SK-N-MC (cell line): ENCODE measurements at regions not wholly inside any gene's neighbourhood (a gene's known extent, or its start where the extent isn't known, plus 50 kb on each side); places are given as distances from the start of the nearest gene placed in this dataset.
"Not testable (repeated sequence)": the region's sequence is repeated elsewhere in the genome, so short reads cannot be mapped to it uniquely, and the experiment has no call there.

Experiments used
- DNase-seq: peaks from one replicate; pipeline ENCODE4 v3.0.0-alpha.2; 2011; ENCODE audit warnings: low read depth, low spot score
- H3K27ac ChIP-seq: fragments of 200-600 bp; sonication (generic); 2 replicates; pipeline ENCODE4 v1.5.1; 2016; ENCODE audit warnings: mixed run types
- H3K36me3 ChIP-seq: fragments of 200-600 bp; sonication (generic); 2 replicates; pipeline ENCODE4 v1.6.1; 2017; ENCODE audit warnings: antibody characterized with exemption, low read length, mixed read lengths; ENCODE audit not compliant: insufficient read depth
- H3K4me3 ChIP-seq: fragments of 200-600 bp; sonication (generic); 2 replicates; pipeline ENCODE4 v1.5.1; 2016
- H3K9ac ChIP-seq: fragments of 200-600 bp; sonication (generic); 2 replicates; pipeline ENCODE4 v1.8.0; 2017; ENCODE audit warnings: mixed run types, mixed read lengths; ENCODE audit not compliant: insufficient read length
- H3K9me3 ChIP-seq: fragments of 200-600 bp; sonication (generic); 2 replicates; pipeline ENCODE4 v1.6.1; 2017; ENCODE audit warnings: low read depth, mild to moderate bottlenecking, antibody characterized with exemption, low read length, moderate library complexity, mixed read lengths
- EZH2 ChIP-seq: fragments of 200-600 bp; sonication (generic); IDR thresholded peaks from one replicate; pipeline ENCODE4 v1.6.1; 2017; ENCODE audit warnings: antibody characterized with exemption
- FOXP2 ChIP-seq: optimal IDR thresholded peaks from 2 replicates; pipeline ENCODE3; 2011; ENCODE audit warnings: mild to moderate bottlenecking, moderate library complexity; ENCODE audit not compliant: insufficient read depth; ENCODE audit errors: extremely low read length, control extremely low read depth
- POLR2AphosphoS5 ChIP-seq: IDR thresholded peaks from 2 replicates; pipeline ENCODE4 v1.6.1; 2012; ENCODE audit warnings: mild to moderate bottlenecking, low read depth, low read length, borderline replicate concordance

GRCh38 chr1:173330149-173330951 lies 123.2 kb upstream of the TNFSF4 start:
- TF ChIP-seq FOXP2, result no peak
- TF ChIP-seq EZH2, result no peak
- TF ChIP-seq POLR2AphosphoS5, result no peak
- Histone ChIP-seq H3K9ac (no peak overlapping the region), H3K27ac (no peak overlapping the region), H3K36me3 (no peaks in the 10 kb centered on the region), H3K9me3 (no peaks in the 10 kb centered on the region), H3K4me3 (no peak overlapping the region)
- DNase-seq, result no peak

GRCh38 chr1:173330952-173331548 lies 123.9 kb upstream of the TNFSF4 start:
- H3K36me3 ChIP-seq, H3K9me3 ChIP-seq, H3K27ac ChIP-seq, H3K4me3 ChIP-seq, H3K9ac ChIP-seq, DNase-seq: not testable (repeated sequence)

GRCh38 chr1:173332026-173332425 lies 124.9 kb upstream of the TNFSF4 start:
- no peak overlapping the region for H3K4me3 ChIP-seq

GRCh38 chr1:173333581-173333980 lies 126.5 kb upstream of the TNFSF4 start:
- Histone ChIP-seq H3K36me3 (no peaks in the 10 kb centered on the region), H3K4me3 (no peak overlapping the region), H3K9ac (no peak overlapping the region), H3K27ac (no peak overlapping the region), H3K9me3 (no peaks in the 10 kb centered on the region)
- no peak for TF ChIP-seq POLR2AphosphoS5
- TF ChIP-seq EZH2, result no peak
- no peak for TF ChIP-seq FOXP2
- DNase-seq, result no peak

More at GRCh38 chr1:173332026-173332425, 124.9 kb upstream of the TNFSF4 start:
- Histone ChIP-seq H3K9me3 (no peaks in the 10 kb centered on the region), H3K36me3 (no peaks in the 10 kb centered on the region), H3K27ac (no peak overlapping the region), H3K9ac (no peak overlapping the region)
- DNase-seq, result no peak
- TF ChIP-seq FOXP2, result no peak
- no peak for TF ChIP-seq POLR2AphosphoS5
- TF ChIP-seq EZH2, result no peak

GRCh38 chr1:173337126-173337525 lies 130.0 kb upstream of the TNFSF4 start:
- Histone ChIP-seq H3K9ac (no peak overlapping the region), H3K4me3 (no peak overlapping the region), H3K9me3 (no peaks in the 10 kb centered on the region), H3K36me3 (no peaks in the 10 kb centered on the region), H3K27ac (no peak overlapping the region)
- DNase-seq, result no peak
- TF ChIP-seq EZH2, result no peak
- no peak for TF ChIP-seq POLR2AphosphoS5
- TF ChIP-seq FOXP2, result no peak

- H3K9me3 ChIP-seq, result no peaks in the 10 kb centered on the region
- no peak for TF ChIP-seq POLR2AphosphoS5
- no peak for TF ChIP-seq FOXP2
- no peak for TF ChIP-seq EZH2
- no peak for DNase-seq
- H3K4me3 ChIP-seq, result no peak overlapping the region
- H3K36me3 ChIP-seq, result no peaks in the 10 kb centered on the region
- H3K9ac ChIP-seq, result no peak overlapping the region
- no peak overlapping the region for H3K27ac ChIP-seq
These were observed 134.2 kb upstream of the TNFSF4 start for GRCh38 chr1:173341307-173341706.

- no peak overlapping the region for H3K9ac ChIP-seq
- no peak for TF ChIP-seq EZH2
- no peaks in the 10 kb centered on the region for H3K36me3 ChIP-seq
- DNase-seq, result no peak
- H3K4me3 ChIP-seq, result no peak overlapping the region
- H3K27ac ChIP-seq, result no peak overlapping the region
- H3K9me3 ChIP-seq, result no peaks in the 10 kb centered on the region
These were observed 134.8 kb upstream of the TNFSF4 start for GRCh38 chr1:173341971-173342370.

GRCh38 chr1:173342736-173343135 lies 134.4 kb upstream of the PRDX6 start:
- no peak for DNase-seq
- H3K4me3 ChIP-seq, result no peak overlapping the region
- TF ChIP-seq POLR2AphosphoS5, result no peak
- TF ChIP-seq FOXP2, result no peak
- H3K9ac ChIP-seq, result no peak overlapping the region
- H3K9me3 ChIP-seq, result no peaks in the 10 kb centered on the region
- no peak overlapping the region for H3K27ac ChIP-seq
- no peaks in the 10 kb centered on the region for H3K36me3 ChIP-seq
